Activated CD4-positive, alpha-beta memory T cell treated with anti-CD3 and anti-CD28 coated beads for 36 hours (primary cell): ENCODE measurements at regions not wholly inside any gene's neighbourhood (a gene's known extent, or its start where the extent isn't known, plus 50 kb on each side); places are given as distances from the start of the nearest gene placed in this dataset.

Experiments used
- CTCF ChIA-PET: fragments of 350-600 bp; sonication (Branson Sonifier 250); formaldehyde crosslinking; loops from one replicate; lab custom pipeline; 2021; ENCODE audit warnings: antibody characterized with exemption, inconsistent platforms; lab: Charles Lee
- POLR2A ChIA-PET: fragments of 350-600 bp; sonication (Branson Sonifier 250); formaldehyde crosslinking; loops from one replicate; lab custom pipeline; 2021; ENCODE audit warnings: antibody characterized with exemption; lab: Charles Lee
- DNase-seq: peaks from one replicate; pipeline ENCODE4 v3.0.0-alpha.2; 2020
- H3K27ac Mint-ChIP-seq: one replicate; pipeline ENCODE4 v1.8.0; 2021; ENCODE audit warnings: mixed read lengths
- H3K27me3 Mint-ChIP-seq: one replicate; pipeline ENCODE4 v1.8.0; 2021; ENCODE audit warnings: mixed read lengths
- H3K36me3 Mint-ChIP-seq: one replicate; pipeline ENCODE4 v1.8.0; 2021; ENCODE audit warnings: mixed read lengths
- H3K4me1 Mint-ChIP-seq: one replicate; pipeline ENCODE4 v1.8.0; 2021; ENCODE audit warnings: low read depth, mixed read lengths
- H3K4me3 Mint-ChIP-seq: one replicate; pipeline ENCODE4 v1.8.0; 2021; ENCODE audit warnings: mild to moderate bottlenecking, mixed read lengths
- H3K9me3 Mint-ChIP-seq: one replicate; pipeline ENCODE4 v1.8.0; 2021; ENCODE audit warnings: mixed read lengths
- intact Hi-C: fragments of 100-400 bp; cut with micrococcal nuclease; formaldehyde crosslinking; loops from one replicate; pipeline ENCODE4 v1.15.1; 2023

DNA sequence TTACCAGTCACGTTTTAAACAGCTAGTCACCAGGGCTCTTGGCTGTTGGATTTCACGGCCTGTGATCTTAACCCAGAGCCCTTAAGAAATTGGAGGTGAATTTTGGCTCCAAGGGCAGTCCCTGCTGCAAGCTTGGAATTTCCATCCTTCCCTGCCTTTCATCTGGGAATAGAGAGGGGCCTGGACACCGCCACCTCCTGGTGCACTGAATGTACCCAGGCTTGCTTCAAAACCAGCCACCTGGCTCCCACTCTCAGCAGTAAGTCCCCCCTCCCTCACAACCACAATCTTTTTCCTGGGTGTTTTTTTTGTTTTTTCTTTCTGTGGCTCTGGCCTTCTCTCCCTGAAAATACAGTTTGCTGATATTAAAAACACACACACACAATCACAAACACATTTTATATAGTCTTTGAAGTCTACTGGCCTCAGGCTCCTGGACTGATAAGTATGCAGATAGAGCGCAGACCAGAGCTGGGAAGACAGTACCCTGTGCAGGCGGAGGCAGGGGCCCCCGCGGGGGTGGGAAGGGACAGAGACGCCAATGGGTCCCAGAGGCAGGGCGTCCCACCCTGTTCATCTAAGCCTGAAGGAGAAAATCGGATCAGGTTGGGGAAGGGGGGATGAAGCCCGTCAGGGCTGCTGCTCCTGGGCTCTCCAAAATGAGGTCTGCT is 65.8 kb upstream of the IGSF21 start:
- ChIA-PET POLR2A (no interaction called here), CTCF (interaction anchor here (0.6 kb wide), 1 partner anchor 16 kb away, joined by 3 read pairs; no protein-coding TSS in a partner anchor)
- H3K27me3 Mint-ChIP-seq: peaks cover 3% of the 10 kb centered on the region
- intact Hi-C loops: no loop called here
- H3K36me3 Mint-ChIP-seq: no peaks in the 10 kb centered on the region
- no peak overlapping the region for H3K4me3 Mint-ChIP-seq
- no peaks in the 10 kb centered on the region for H3K9me3 Mint-ChIP-seq
- peaks cover 6% of the 10 kb centered on the region for H3K4me1 Mint-ChIP-seq
- DNase-seq: no peak
- no peak overlapping the region for H3K27ac Mint-ChIP-seq

GRCh38 chr1:18043871-18044270 is 63.7 kb upstream of the IGSF21 start:
- Mint-ChIP-seq H3K4me1 (no peaks in the 10 kb centered on the region), H3K4me3 (no peak overlapping the region), H3K27me3 (peaks cover 3% of the 10 kb centered on the region), H3K27ac (no peak overlapping the region), H3K36me3 (no peaks in the 10 kb centered on the region), H3K9me3 (no peaks in the 10 kb centered on the region)
- intact Hi-C loops: no loop called here
- CTCF ChIA-PET: no interaction called here
- DNase-seq: no peak
- POLR2A ChIA-PET: no interaction called here

DNA sequence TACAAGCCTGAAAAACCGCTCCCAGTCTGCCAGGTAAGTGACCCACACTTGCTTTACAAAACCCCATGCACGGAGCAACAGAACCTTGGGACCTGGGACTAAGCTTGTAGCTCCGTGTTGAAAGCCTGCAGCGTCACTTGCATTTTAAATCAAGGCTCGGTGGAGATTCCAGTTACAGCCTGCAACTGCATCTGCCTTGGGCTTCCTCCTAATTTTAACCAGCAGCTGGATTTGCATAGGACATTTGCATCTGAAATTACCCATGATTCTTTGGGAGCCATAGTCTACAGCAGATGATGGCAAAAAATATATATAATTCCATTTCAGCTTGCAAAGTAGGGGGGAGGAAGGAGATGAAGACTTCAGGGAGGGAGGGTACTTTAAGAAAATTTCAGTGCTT is 62.4 kb upstream of the IGSF21 start:
- no peaks in the 10 kb centered on the region for H3K4me1 Mint-ChIP-seq
- no peak overlapping the region for H3K27ac Mint-ChIP-seq
- no peaks in the 10 kb centered on the region for H3K36me3 Mint-ChIP-seq
- no peaks in the 10 kb centered on the region for H3K9me3 Mint-ChIP-seq
- intact Hi-C loops: no loop called here
- H3K4me3 Mint-ChIP-seq: no peak overlapping the region
- POLR2A ChIA-PET: no interaction called here
- H3K27me3 Mint-ChIP-seq: peaks cover 3% of the 10 kb centered on the region
- no peak for DNase-seq
- CTCF ChIA-PET: no interaction called here

DNA sequence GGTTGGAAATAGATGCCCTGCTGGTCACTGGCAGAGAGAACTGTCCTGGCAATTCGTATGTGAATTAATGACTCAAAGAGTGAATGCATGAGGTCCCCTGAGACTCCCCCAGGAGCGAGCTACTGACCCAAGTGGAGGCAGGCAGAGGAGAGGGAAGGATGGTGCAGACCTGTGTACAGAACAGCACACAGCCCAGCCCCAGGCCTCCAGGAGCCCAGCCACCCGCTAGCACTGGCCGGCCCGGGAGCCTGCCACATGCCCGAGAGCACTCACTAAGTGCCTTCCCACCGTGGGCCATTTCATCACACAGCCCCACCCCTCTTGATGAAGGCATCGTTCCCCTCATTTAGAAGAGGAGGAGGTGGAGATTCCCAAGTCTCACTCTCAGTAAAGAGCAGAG is 62.0 kb upstream of the IGSF21 start:
- Mint-ChIP-seq H3K27me3 (peaks cover 3% of the 10 kb centered on the region), H3K27ac (no peak overlapping the region), H3K36me3 (no peaks in the 10 kb centered on the region), H3K4me3 (no peak overlapping the region), H3K4me1 (no peaks in the 10 kb centered on the region), H3K9me3 (no peaks in the 10 kb centered on the region)
- DNase-seq: no peak
- intact Hi-C loops: no loop called here
- ChIA-PET CTCF (no interaction called here), POLR2A (no interaction called here)

GRCh38 chr1:18047122-18047521 is 60.5 kb upstream of the IGSF21 start:
- ChIA-PET CTCF (no interaction called here), POLR2A (no interaction called here)
- Mint-ChIP-seq H3K4me3 (no peak overlapping the region), H3K27me3 (peaks cover 3% of the 10 kb centered on the region), H3K9me3 (no peaks in the 10 kb centered on the region), H3K27ac (no peak overlapping the region), H3K36me3 (no peaks in the 10 kb centered on the region), H3K4me1 (no peaks in the 10 kb centered on the region)
- intact Hi-C loops: no loop called here
- DNase-seq: no peak

- Mint-ChIP-seq H3K27ac (no peak overlapping the region), H3K27me3 (peaks cover under 1% of the 10 kb centered on the region), H3K9me3 (no peaks in the 10 kb centered on the region), H3K4me1 (no peaks in the 10 kb centered on the region), H3K4me3 (no peak overlapping the region), H3K36me3 (no peaks in the 10 kb centered on the region)
- intact Hi-C loops: no loop called here
- no peak for DNase-seq
- ChIA-PET POLR2A (no interaction called here), CTCF (no interaction called here)
Observed at GRCh38 chr1:18049228-18049627, 58.4 kb upstream of the IGSF21 start.

GRCh38 chr1:18052671-18053070 is 54.9 kb upstream of the IGSF21 start:
- peaks cover 8% of the 10 kb centered on the region for H3K27me3 Mint-ChIP-seq
- CTCF ChIA-PET: no interaction called here
- no peak for DNase-seq
- no peaks in the 10 kb centered on the region for H3K4me1 Mint-ChIP-seq
- no peak overlapping the region for H3K27ac Mint-ChIP-seq
- intact Hi-C loops: no loop called here
- POLR2A ChIA-PET: no interaction called here
- H3K4me3 Mint-ChIP-seq: no peak overlapping the region
- no peaks in the 10 kb centered on the region for H3K36me3 Mint-ChIP-seq
- H3K9me3 Mint-ChIP-seq: no peaks in the 10 kb centered on the region

DNA sequence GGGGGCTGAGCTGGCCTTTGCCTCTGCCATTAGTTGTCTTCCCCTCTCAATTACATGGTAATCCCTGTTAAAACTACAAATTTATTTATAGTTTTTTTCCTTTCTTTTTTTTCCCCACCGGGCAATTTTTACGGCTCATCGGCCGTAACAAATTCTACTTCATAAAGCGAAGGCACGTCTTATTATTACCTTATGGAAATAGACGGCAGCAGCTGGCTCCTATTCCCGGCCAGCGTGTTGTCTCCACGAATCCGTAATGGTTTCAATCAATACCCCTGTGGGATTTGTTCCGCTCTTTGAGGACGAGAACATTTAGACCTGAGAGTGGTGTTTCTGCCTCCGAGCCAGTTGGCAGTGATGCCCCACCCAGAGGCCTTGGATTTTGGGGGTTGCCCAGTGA is 52.4 kb upstream of the IGSF21 start:
- Mint-ChIP-seq H3K27me3 (peaks cover 8% of the 10 kb centered on the region), H3K27ac (no peak overlapping the region), H3K4me3 (no peak overlapping the region), H3K9me3 (no peaks in the 10 kb centered on the region), H3K4me1 (no peaks in the 10 kb centered on the region), H3K36me3 (no peaks in the 10 kb centered on the region)
- no peak for DNase-seq
- CTCF ChIA-PET: no interaction called here
- POLR2A ChIA-PET: no interaction called here
- intact Hi-C loops: no loop called here

- H3K36me3 Mint-ChIP-seq: no peaks in the 10 kb centered on the region
- no peak overlapping the region for H3K4me3 Mint-ChIP-seq
- ChIA-PET POLR2A (no interaction called here), CTCF (no interaction called here)
- H3K9me3 Mint-ChIP-seq: no peaks in the 10 kb centered on the region
- intact Hi-C loops: no loop called here
- H3K27ac Mint-ChIP-seq: no peak overlapping the region
- peaks cover 8% of the 10 kb centered on the region for H3K27me3 Mint-ChIP-seq
- no peaks in the 10 kb centered on the region for H3K4me1 Mint-ChIP-seq
- no peak for DNase-seq
Observed at GRCh38 chr1:18056545-18056944, 51.1 kb upstream of the IGSF21 start.

GRCh38 chr1:18057623-18058022 is 50.0 kb upstream of the IGSF21 start:
- ChIA-PET CTCF (no interaction called here), POLR2A (no interaction called here)
- no peaks in the 10 kb centered on the region for H3K9me3 Mint-ChIP-seq
- no peaks in the 10 kb centered on the region for H3K36me3 Mint-ChIP-seq
- intact Hi-C loops: no loop called here
- DNase-seq: no peak
- no peak overlapping the region for H3K4me3 Mint-ChIP-seq
- no peak overlapping the region for H3K27ac Mint-ChIP-seq
- H3K27me3 Mint-ChIP-seq: peaks cover 8% of the 10 kb centered on the region
- no peaks in the 10 kb centered on the region for H3K4me1 Mint-ChIP-seq
